GM23338 (cell line): ENCODE measurements at regions not wholly inside any gene's neighbourhood (a gene's known extent, or its start where the extent isn't known, plus 50 kb on each side); places are given as distances from the start of the nearest gene placed in this dataset.
A peak's percentile ranks its signal among the peaks of the same experiment; 100 is the strongest.

ENCODE experiments used
- ATAC-seq: fragments of 200-7000 bp; cut with Tn5 transposase; 3 replicates; pipeline ENCODE4 v1.9.1; 2020
- DNase-seq: peaks from one replicate; pipeline ENCODE4 v3.0.0-alpha.2; 2015; ENCODE audit warnings: low spot score
- H2AFZ ChIP-seq: fragments of 200-600 bp; sonication (generic); 2 replicates; pipeline ENCODE4 v1.8.0; 2016; ENCODE audit warnings: antibody characterized with exemption, mild to moderate bottlenecking, moderate library complexity
- H3F3A ChIP-seq: fragments of 200-600 bp; sonication (generic); replicated peaks from 2 replicates; pipeline ENCODE4 v1.8.0; 2017; ENCODE audit warnings: antibody characterized with exemption, mixed run types, low read depth
- H3K27ac ChIP-seq: fragments of 200-600 bp; sonication (generic); 2 replicates; pipeline ENCODE4 v1.6.1; 2016; ENCODE audit warnings: low read depth
- H3K27me3 ChIP-seq: fragments of 200-600 bp; sonication (generic); 2 replicates; pipeline ENCODE4 v1.8.0; 2016; ENCODE audit warnings: mild to moderate bottlenecking, mixed run types, moderate library complexity; ENCODE audit not compliant: insufficient read depth
- H3K36me3 ChIP-seq: fragments of 200-600 bp; sonication (generic); 2 replicates; pipeline ENCODE4 v1.8.0; 2016; ENCODE audit warnings: mild to moderate bottlenecking; ENCODE audit not compliant: insufficient read depth
- H3K4me1 ChIP-seq: fragments of 200-600 bp; sonication (generic); 2 replicates; pipeline ENCODE4 v1.8.0; 2016; ENCODE audit warnings: mild to moderate bottlenecking, moderate library complexity; ENCODE audit not compliant: insufficient read depth
- H3K4me2 ChIP-seq: fragments of 200-600 bp; sonication (generic); 2 replicates; pipeline ENCODE4 v1.7.1; 2017; ENCODE audit warnings: mixed run types
- H3K4me3 ChIP-seq: fragments of 200-600 bp; sonication (generic); 2 replicates; pipeline ENCODE4 v1.6.1; 2016; ENCODE audit warnings: mixed run types
- H3K79me2 ChIP-seq: fragments of 200-600 bp; sonication (generic); replicated peaks from 2 replicates; pipeline ENCODE4 v1.8.0; 2017; ENCODE audit warnings: mild to moderate bottlenecking; ENCODE audit not compliant: insufficient read depth
- H3K9me2 ChIP-seq: fragments of 200-600 bp; sonication (generic); 2 replicates; pipeline ENCODE4 v1.8.0; 2017; ENCODE audit not compliant: insufficient read depth
- H4K20me1 ChIP-seq: fragments of 200-600 bp; sonication (generic); replicated peaks from 2 replicates; pipeline ENCODE4 v1.8.0; 2017; ENCODE audit warnings: mild to moderate bottlenecking; ENCODE audit not compliant: insufficient read depth
- H3K27ac Mint-ChIP-seq: 2 replicates; pipeline ENCODE4 v1.8.0; 2020; ENCODE audit warnings: inconsistent platforms, mild to moderate bottlenecking, moderate library complexity, mixed read lengths
- H3K27me3 Mint-ChIP-seq: 3 replicates; pipeline ENCODE4 v1.8.0; 2022; ENCODE audit warnings: low read depth, mild to moderate bottlenecking, moderate library complexity, mixed read lengths, inconsistent platforms; ENCODE audit not compliant: insufficient read depth, poor library complexity
- H3K36me3 Mint-ChIP-seq: 3 replicates; pipeline ENCODE4 v1.8.0; 2021; ENCODE audit warnings: low read depth, mild to moderate bottlenecking, inconsistent platforms, moderate library complexity, mixed read lengths
- H3K4me1 Mint-ChIP-seq: 3 replicates; pipeline ENCODE4 v1.8.0; 2020; ENCODE audit warnings: mild to moderate bottlenecking, inconsistent platforms, mixed read lengths
- H3K4me3 Mint-ChIP-seq: 3 replicates; pipeline ENCODE4 v1.8.0; 2021; ENCODE audit warnings: moderate library complexity, mild to moderate bottlenecking, inconsistent platforms, mixed read lengths
- H3K9me3 Mint-ChIP-seq: 3 replicates; pipeline ENCODE4 v1.8.0; 2020; ENCODE audit warnings: moderate library complexity, mild to moderate bottlenecking, inconsistent platforms, mixed read lengths
- CREB1 ChIP-seq: fragments of 250-450 bp; sonication (Bioruptor Pico); IDR thresholded peaks from 2 replicates; pipeline ENCODE4 v1.5.0; 2020; ENCODE audit warnings: low read depth, mild to moderate bottlenecking, moderate library complexity
- CTCF ChIP-seq, 2 experiments: fragments of 200-600 bp in 1 of 2; sonication (generic) in 1 of 2; conservative IDR thresholded peaks; 2 replicates each; pipeline versions ENCODE4 v1.5.1 to v1.6.1; 2016 to 2017; ENCODE audit warnings: antibody characterized with exemption in 2 of 2, low read depth in 2 of 2, mild to moderate bottlenecking in 2 of 2, moderate library complexity in 1 of 2
- ETS1 ChIP-seq: IDR thresholded peaks from 2 replicates; pipeline ENCODE4 v1.6.1; 2016; ENCODE audit warnings: antibody characterized with exemption
- EZH2 ChIP-seq: fragments of 200-600 bp; sonication (generic); IDR thresholded peaks from one replicate; pipeline ENCODE4 v1.8.0; 2017; ENCODE audit warnings: antibody characterized with exemption, mild to moderate bottlenecking, low read depth; ENCODE audit not compliant: unreplicated experiment
- EZH2phosphoT487 ChIP-seq: fragments of 200-600 bp; sonication (generic); IDR thresholded peaks from one replicate; pipeline ENCODE4 v1.8.1; 2018; ENCODE audit warnings: antibody characterized with exemption; ENCODE audit not compliant: unreplicated experiment
- JUNB ChIP-seq: IDR thresholded peaks from one replicate; pipeline ENCODE4 v1.6.1; 2016; ENCODE audit warnings: antibody characterized with exemption; ENCODE audit not compliant: unreplicated experiment
- NANOG ChIP-seq: IDR thresholded peaks from 2 replicates; pipeline ENCODE4 v1.6.1; 2016; ENCODE audit warnings: antibody characterized with exemption, borderline replicate concordance
- POLR2AphosphoS5 ChIP-seq: IDR thresholded peaks from 2 replicates; pipeline ENCODE4 v1.6.1; 2016; ENCODE audit warnings: antibody characterized with exemption, low read depth
- REST ChIP-seq: IDR thresholded peaks from one replicate; pipeline ENCODE4 v1.6.1; 2018; ENCODE audit warnings: antibody characterized with exemption; ENCODE audit not compliant: unreplicated experiment
- STAT1 ChIP-seq: IDR thresholded peaks from one replicate; pipeline ENCODE4 v1.6.1; 2016; ENCODE audit warnings: antibody characterized with exemption; ENCODE audit not compliant: unreplicated experiment
- ZNF114 ChIP-seq: fragments of 250-450 bp; sonication (Bioruptor Pico); IDR thresholded peaks from 2 replicates; pipeline ENCODE4 v1.5.0; 2020; ENCODE audit warnings: mild to moderate bottlenecking, moderate library complexity

DNA sequence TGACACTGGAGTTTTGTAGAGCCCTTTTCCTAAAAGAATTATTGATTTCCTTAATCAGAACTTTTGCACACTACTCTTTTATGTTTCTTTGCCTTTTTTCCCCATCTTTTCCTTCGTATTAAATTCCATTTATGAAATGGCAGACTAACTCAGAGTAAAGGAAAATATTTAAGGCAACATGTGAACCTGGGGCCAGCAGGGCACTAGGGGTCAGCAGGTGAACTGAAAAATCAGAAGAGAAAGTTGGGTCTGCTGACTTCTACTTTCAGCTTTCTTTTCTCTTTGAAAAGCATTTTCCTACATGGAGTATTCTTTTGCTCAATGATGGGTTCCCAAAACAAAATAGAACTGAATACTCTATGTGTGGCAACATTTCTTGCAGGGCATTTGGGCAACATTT lies 226.6 kb upstream of the EXOC2 start (continued):
- TF ChIP-seq CTCF (conservative IDR thresholded peaks at IDR 0.05; ENCODE audit: low read depth in 2 of 2) (0 out of 4 replicates have a peak, but pooled peaks of 1 of the 2 experiments have one; percentile 10), CREB1 (no peak), EZH2phosphoT487 (no peak), POLR2AphosphoS5 (no peak)

DNA sequence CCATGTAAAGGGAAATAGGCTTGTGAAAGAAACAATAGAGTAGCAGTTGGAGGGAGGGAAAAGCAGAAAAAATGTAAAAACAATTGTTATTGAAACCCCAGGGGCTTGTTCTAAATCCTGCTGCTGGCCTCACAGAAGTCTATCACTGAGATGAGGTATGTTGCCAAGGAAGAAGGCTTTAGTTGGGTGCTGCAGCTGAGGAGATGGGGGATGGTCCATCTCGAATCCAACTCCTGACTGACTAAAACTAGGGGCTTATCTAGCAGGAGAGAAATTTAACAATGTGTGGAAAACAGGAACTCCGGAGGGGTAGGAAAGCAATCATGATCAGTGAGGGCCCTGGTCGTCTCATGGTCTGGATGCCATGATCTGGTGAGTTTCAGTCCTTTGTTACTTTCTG lies 225.0 kb upstream of the EXOC2 start:
- ATAC-seq (no peak), DNase-seq (no peak)
- H3K27me3 ChIP-seq: no peaks in the 10 kb centered on the region
- Mint-ChIP-seq H3K4me3 (no peak overlapping the region), H3K27me3 (peaks cover 5% of the 10 kb centered on the region), H3K4me1 (peaks cover 5% of the 10 kb centered on the region; the same call in 2 of the 3 replicates), H3K36me3 (peaks cover 36% of the 10 kb centered on the region), H3K9me3 (peaks cover 71% of the 10 kb centered on the region), H3K27ac (no peak overlapping the region)
- H3K4me3 ChIP-seq: no peak overlapping the region
- no peaks in the 10 kb centered on the region for H3K79me2 ChIP-seq
- H3F3A ChIP-seq: no peaks in the 10 kb centered on the region
- no peak overlapping the region for H2AFZ ChIP-seq
- H3K4me2 ChIP-seq: no peak overlapping the region
- peaks cover 5% of the 10 kb centered on the region; the same call in 1 of the 2 replicates for H3K4me1 ChIP-seq
- H3K36me3 ChIP-seq: no peaks in the 10 kb centered on the region; the same call in 1 of the 2 replicates
- no peak overlapping the region for H3K27ac ChIP-seq
- H3K9me2 ChIP-seq: no peaks in the 10 kb centered on the region
- H4K20me1 ChIP-seq: no peaks in the 10 kb centered on the region
- no peak for TF ChIP-seq NANOG
- no peak for TF ChIP-seq REST
- no peak for TF ChIP-seq CREB1
- TF ChIP-seq ETS1: no peak
- TF ChIP-seq POLR2AphosphoS5: no peak
- no peak for TF ChIP-seq CTCF (conservative IDR thresholded peaks at IDR 0.05; ENCODE audit: low read depth in 2 of 2)
- TF ChIP-seq EZH2: no peak
- no peak for TF ChIP-seq ZNF114 (CRISPR knock-in tag)
- TF ChIP-seq STAT1: no peak
- no peak for TF ChIP-seq JUNB
